B cell (primary cell): ENCODE measurements at regions not wholly inside any gene's neighbourhood (a gene's known extent, or its start where the extent isn't known, plus 50 kb on each side); places are given as distances from the start of the nearest gene placed in this dataset.

ENCODE experiments used
- EZH2 ChIP-seq: IDR thresholded peaks from 2 replicates; pipeline ENCODE4 v1.6.1; 2012; ENCODE audit warnings: borderline replicate concordance, low read depth, mild to moderate bottlenecking, moderate library complexity, low read length; ENCODE audit not compliant: insufficient read depth, poor library complexity, severe bottlenecking
- TF ChIP-seq, protein P1 (sequence below): fragments of 200-600 bp; IDR thresholded peaks from one replicate; pipeline ENCODE4 v1.8.0; 2022; ENCODE audit warnings: antibody characterized with exemption, mild to moderate bottlenecking

DNA sequence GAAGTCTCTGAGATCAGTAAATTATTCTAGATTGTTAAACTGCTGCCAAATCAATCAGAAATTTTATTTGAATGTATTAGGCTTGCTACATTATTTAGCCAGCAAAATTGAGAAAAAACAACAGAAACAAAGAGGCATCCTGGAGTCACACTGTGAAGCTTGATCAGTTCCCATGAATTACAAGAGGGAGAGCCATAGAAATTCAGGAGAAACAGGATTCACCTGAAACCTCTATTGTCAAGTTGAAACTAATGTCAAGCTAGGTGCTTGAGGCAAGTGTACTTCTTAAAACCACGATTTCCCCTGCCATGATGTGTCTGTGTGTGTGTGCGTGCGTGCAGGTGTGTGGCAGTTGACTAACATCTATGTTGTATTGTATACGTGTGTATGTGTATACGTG lies 439.1 kb upstream of the NOX3 start:
- TF ChIP-seq, protein P1, sequence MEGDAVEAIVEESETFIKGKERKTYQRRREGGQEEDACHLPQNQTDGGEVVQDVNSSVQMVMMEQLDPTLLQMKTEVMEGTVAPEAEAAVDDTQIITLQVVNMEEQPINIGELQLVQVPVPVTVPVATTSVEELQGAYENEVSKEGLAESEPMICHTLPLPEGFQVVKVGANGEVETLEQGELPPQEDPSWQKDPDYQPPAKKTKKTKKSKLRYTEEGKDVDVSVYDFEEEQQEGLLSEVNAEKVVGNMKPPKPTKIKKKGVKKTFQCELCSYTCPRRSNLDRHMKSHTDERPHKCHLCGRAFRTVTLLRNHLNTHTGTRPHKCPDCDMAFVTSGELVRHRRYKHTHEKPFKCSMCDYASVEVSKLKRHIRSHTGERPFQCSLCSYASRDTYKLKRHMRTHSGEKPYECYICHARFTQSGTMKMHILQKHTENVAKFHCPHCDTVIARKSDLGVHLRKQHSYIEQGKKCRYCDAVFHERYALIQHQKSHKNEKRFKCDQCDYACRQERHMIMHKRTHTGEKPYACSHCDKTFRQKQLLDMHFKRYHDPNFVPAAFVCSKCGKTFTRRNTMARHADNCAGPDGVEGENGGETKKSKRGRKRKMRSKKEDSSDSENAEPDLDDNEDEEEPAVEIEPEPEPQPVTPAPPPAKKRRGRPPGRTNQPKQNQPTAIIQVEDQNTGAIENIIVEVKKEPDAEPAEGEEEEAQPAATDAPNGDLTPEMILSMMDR: no peak
- TF ChIP-seq EZH2: no peak
